ENCODE measurements at regions not wholly inside any gene's neighbourhood (a gene's known extent, or its start where the extent isn't known, plus 50 kb on each side); places are given as distances from the start of the nearest gene placed in this dataset.
"Not testable (repeated sequence)": the region's sequence is repeated elsewhere in the genome, so short reads cannot be mapped to it uniquely, and the experiment has no call there.

DNA sequence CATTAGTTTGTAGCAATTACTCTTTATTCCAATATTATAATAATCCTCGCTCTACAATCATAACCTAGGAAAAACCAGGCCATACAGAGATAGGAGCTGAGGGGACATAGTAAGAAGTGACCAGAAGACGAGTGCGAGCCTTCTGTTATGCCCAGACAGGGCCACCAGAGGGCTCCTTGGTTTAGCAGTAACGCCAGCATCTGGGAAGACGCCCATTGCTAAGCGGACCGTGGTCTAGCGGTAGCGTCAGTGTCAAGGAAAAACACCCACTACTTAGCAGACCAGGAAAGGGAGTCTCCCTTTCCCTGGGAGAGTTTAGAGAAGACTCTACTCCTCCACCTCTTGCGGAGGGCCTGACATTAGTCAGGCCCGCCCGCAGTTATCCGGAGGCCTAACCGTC, 82.3 kb upstream of the IMMP2L start:
- H3K36me3 Mint-ChIP-seq (ENCODE audit: low read depth); POLR2A ChIA-PET; H3K4me3 Mint-ChIP-seq; DNase-seq; H3K27ac Mint-ChIP-seq; H3K4me1 Mint-ChIP-seq; H3K9me3 Mint-ChIP-seq; CTCF ChIA-PET; H3K27me3 Mint-ChIP-seq: not testable (repeated sequence)

DNA sequence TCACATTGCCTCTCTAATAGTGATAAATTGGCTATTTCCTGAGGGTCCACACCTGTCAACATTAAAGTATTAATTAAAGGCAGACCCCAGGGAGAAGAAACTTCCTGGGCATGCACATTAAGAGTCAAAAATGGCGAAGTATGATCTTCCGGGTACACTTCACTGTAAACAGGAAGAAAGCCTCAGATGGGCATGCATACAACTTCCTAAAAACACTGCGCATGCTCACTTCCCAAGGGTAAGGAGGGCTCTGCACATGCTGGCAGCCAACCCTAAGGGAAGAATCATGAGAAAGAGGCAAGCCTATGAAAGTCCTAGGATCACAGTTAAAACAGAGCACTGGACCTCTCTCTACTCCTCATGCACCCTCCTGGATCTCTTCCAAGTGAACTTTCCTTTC, 80.1 kb upstream of the IMMP2L start:
- Mint-ChIP-seq H3K27ac (no peak overlapping the region), H3K27me3 (no peaks in the 10 kb centered on the region), H3K4me3 (no peak overlapping the region), H3K36me3 (ENCODE audit: low read depth) (no peaks in the 10 kb centered on the region), H3K4me1 (no peaks in the 10 kb centered on the region), H3K9me3 (no peaks in the 10 kb centered on the region)
- POLR2A ChIA-PET, result no interaction called here
- CTCF ChIA-PET, result no interaction called here
- no peak for DNase-seq

DNA sequence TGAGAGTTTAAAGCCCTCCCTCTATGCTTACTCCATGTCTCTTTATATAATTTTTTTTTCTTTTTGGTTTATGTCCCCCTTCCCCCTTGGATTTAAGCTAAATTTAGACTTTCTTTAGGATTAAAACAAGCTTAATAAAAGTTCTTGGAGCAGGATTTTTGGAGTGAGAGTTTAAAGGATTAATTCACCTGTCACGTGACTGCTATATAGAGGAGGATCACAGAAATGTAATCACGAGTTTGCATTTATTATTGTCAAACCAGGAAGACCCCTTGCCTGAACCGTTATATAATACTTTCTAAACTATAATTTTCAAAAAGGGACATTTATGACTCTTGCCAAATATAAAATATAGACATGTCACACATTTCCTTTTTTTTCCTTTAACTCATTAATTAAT, 78.1 kb upstream of the IMMP2L start:
- ChIA-PET POLR2A (no interaction called here), CTCF (no interaction called here)
- H3K4me1 Mint-ChIP-seq, result no peaks in the 10 kb centered on the region
- H3K27ac Mint-ChIP-seq, result no peak overlapping the region
- H3K27me3 Mint-ChIP-seq, result no peaks in the 10 kb centered on the region
- no peak overlapping the region for H3K4me3 Mint-ChIP-seq
- no peak for DNase-seq
- no peaks in the 10 kb centered on the region for H3K36me3 Mint-ChIP-seq (ENCODE audit: low read depth)
- H3K9me3 Mint-ChIP-seq, result no peaks in the 10 kb centered on the region

DNA sequence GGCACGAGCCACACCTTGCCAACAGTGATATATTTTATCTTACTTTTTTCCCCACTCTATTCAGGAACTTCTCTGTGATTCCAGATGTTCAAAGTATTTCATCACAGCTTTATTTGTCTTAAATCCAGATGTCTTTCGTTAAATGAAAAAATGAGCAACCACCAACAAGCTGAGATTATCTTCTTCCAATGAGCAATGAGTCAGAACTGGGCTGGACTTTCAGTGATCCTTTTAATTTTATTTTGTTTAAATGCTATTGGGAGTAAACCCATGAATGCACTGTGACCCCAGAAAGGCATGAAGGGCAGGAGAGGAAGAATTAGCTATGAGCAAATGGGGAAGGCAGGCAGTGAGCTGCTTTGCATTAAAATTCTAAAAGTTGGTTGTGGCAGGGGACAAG, 77.6 kb upstream of the IMMP2L start:
- Mint-ChIP-seq H3K36me3 (ENCODE audit: low read depth) (no peaks in the 10 kb centered on the region), H3K9me3 (no peaks in the 10 kb centered on the region), H3K4me1 (no peaks in the 10 kb centered on the region), H3K27ac (no peak overlapping the region), H3K27me3 (no peaks in the 10 kb centered on the region), H3K4me3 (no peak overlapping the region)
- DNase-seq, result no peak
- CTCF ChIA-PET, result interaction anchor here (0.6 kb wide), 1 partner anchor 1797 kb away, joined by 4 read pairs; no protein-coding TSS in a partner anchor
- POLR2A ChIA-PET, result no interaction called here

DNA sequence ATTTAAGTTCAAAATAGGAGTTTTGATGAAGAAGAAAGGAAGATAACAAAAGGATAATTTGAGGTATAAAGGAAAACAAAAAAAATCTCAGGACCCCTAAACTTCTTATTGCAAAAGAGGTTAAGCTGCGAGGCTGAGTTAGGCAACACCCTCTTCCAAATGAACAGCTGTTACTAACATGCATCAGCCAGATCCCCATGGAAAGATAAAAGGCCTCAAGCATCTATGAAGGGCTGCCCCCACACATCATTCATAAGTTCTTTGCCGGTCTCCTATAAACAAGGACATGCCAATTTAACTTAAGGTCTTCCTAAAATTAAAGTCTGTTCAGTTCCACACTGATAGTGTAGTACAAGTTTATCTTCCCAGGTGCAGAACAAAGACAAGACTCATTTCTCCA, 75.8 kb upstream of the IMMP2L start:
- POLR2A ChIA-PET, result no interaction called here
- no peak overlapping the region for H3K27ac Mint-ChIP-seq
- no peaks in the 10 kb centered on the region for H3K27me3 Mint-ChIP-seq
- H3K36me3 Mint-ChIP-seq (ENCODE audit: low read depth), result no peaks in the 10 kb centered on the region
- peaks cover 1% of the 10 kb centered on the region for H3K9me3 Mint-ChIP-seq
- H3K4me1 Mint-ChIP-seq, result no peaks in the 10 kb centered on the region
- no peak for DNase-seq
- CTCF ChIA-PET, result no interaction called here
- no peak overlapping the region for H3K4me3 Mint-ChIP-seq

DNA sequence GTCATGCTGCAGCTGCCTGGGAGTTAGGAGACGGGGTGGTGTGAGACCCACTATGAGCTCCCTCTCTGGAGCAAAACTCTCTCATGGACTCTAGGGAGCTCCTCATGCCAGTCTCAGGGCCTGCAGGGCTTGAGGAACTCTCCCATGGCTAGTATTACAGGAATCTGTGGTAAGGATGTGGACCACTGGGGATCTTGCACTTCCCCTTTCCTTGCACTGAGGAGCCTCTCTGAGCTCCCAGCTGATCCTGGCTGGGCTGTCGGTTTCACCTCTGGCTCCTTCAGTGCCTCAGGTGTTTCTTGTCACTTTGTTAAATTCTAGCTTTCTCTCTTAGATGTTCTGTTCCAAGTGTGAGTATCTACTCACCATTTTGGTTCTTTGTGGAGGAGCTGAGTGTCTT, 71.6 kb upstream of the IMMP2L start:
- Mint-ChIP-seq H3K27me3 (no peaks in the 10 kb centered on the region), H3K9me3 (peaks cover 4% of the 10 kb centered on the region), H3K4me1 (no peaks in the 10 kb centered on the region), H3K36me3 (ENCODE audit: low read depth) (no peaks in the 10 kb centered on the region), H3K4me3 (no peak overlapping the region), H3K27ac (no peak overlapping the region)
- ChIA-PET CTCF (no interaction called here), POLR2A (no interaction called here)
- DNase-seq, result no peak

DNA sequence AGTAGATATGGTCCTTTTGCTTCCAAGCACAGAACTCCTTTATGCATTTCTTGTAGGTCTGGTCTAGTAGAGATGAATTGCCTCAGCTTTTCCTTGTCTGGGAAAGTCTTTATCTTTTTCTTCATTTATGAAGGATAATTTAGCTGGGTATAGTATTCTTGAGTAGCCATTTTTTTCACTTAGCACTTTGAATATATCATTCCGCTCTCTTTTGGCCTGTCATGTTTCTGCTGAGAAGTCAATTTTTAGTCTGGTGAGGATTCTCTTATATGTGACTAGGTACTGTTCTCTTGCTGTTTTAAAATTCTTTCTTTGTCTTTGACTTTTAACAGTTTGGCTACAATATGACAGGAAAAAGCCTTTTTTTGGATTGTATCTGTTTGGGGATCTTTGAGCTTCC, 68.6 kb upstream of the IMMP2L start:
- Mint-ChIP-seq H3K27ac (no peak overlapping the region), H3K4me3 (no peak overlapping the region), H3K4me1 (no peaks in the 10 kb centered on the region), H3K27me3 (peaks cover 3% of the 10 kb centered on the region), H3K9me3 (peaks cover 4% of the 10 kb centered on the region), H3K36me3 (ENCODE audit: low read depth) (no peaks in the 10 kb centered on the region)
- CTCF ChIA-PET, result no interaction called here
- no peak for DNase-seq
- POLR2A ChIA-PET, result no interaction called here

DNA sequence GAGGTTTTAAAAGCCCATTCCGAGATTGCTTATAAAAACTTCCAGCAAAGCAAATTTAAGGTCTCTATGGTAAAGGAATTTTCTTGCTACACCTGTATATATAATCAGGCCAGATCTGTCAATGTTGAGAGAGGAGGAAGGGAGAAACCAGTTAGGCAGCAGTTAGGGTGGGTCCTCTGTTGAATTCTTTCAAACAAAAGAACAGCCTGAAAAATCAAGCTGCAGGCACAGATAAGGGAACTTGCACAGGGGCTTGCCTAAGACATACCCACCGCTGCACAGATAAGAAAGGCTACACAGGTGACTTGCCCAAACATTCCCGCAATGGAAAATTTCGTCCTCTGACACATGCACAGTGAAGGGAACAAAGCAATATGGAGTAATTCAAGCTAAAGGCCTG, 59.8 kb upstream of the IMMP2L start:
- H3K36me3 Mint-ChIP-seq (ENCODE audit: low read depth), result no peaks in the 10 kb centered on the region
- no peak overlapping the region for H3K27ac Mint-ChIP-seq
- no peaks in the 10 kb centered on the region for H3K9me3 Mint-ChIP-seq
- no peaks in the 10 kb centered on the region for H3K4me1 Mint-ChIP-seq
- peaks cover 2% of the 10 kb centered on the region for H3K27me3 Mint-ChIP-seq
- no peak for DNase-seq
- no peak overlapping the region for H3K4me3 Mint-ChIP-seq
- ChIA-PET CTCF (no interaction called here), POLR2A (no interaction called here)
